AG10803 (cell line): ENCODE measurements at regions not wholly inside any gene's neighbourhood (a gene's known extent, or its start where the extent isn't known, plus 50 kb on each side); places are given as distances from the start of the nearest gene placed in this dataset.

Experiments used
- DNase-seq: peaks from one replicate; pipeline ENCODE4 v3.0.0; 2010; ENCODE audit warnings: low read depth
- H3K4me3 ChIP-seq: 2 replicates; pipeline ENCODE4 v1.5.1; 2011; ENCODE audit warnings: mild to moderate bottlenecking, low read length, control low read depth
- CTCF ChIP-seq: conservative IDR thresholded peaks from 2 replicates; pipeline ENCODE4 v1.5.1; 2011; ENCODE audit warnings: mild to moderate bottlenecking, low read length, control low read depth, inconsistent platforms

- TF ChIP-seq CTCF: no peak
- H3K4me3 ChIP-seq: no peak overlapping the region
- DNase-seq: no peak
These were observed 240.4 kb downstream of the OGFRL1 start for GRCh38 chr6:71529026-71529425.

GRCh38 chr6:71529769-71530168 lies 241.2 kb downstream of the OGFRL1 start:
- no peak overlapping the region for H3K4me3 ChIP-seq
- TF ChIP-seq CTCF: no peak
- DNase-seq: no peak

GRCh38 chr6:71531006-71531405 lies 242.4 kb downstream of the OGFRL1 start:
- TF ChIP-seq CTCF: no peak
- DNase-seq: peak; percentile 74
- H3K4me3 ChIP-seq: no peak overlapping the region

- no peak overlapping the region for H3K4me3 ChIP-seq
- no peak for DNase-seq
- TF ChIP-seq CTCF: no peak
These were observed 243.2 kb downstream of the OGFRL1 start for GRCh38 chr6:71531841-71532240.

- peak; percentile 71 for TF ChIP-seq CTCF
- DNase-seq: peak; percentile 50
- no peak overlapping the region for H3K4me3 ChIP-seq
These were observed 245.3 kb downstream of the OGFRL1 start for GRCh38 chr6:71533939-71534379.

- DNase-seq: no peak
- no peak overlapping the region for H3K4me3 ChIP-seq
- no peak for TF ChIP-seq CTCF
These were observed 246.3 kb downstream of the OGFRL1 start for GRCh38 chr6:71534921-71535320.

GRCh38 chr6:71537717-71538116 lies 249.1 kb downstream of the OGFRL1 start:
- H3K4me3 ChIP-seq: no peak overlapping the region
- peak; percentile 56 for DNase-seq
- no peak for TF ChIP-seq CTCF
